Kidney (tissue), 13 donors: ENCODE measurements at regions not wholly inside any gene's neighbourhood (a gene's known extent, or its start where the extent isn't known, plus 50 kb on each side); places are given as distances from the start of the nearest gene placed in this dataset.
A peak's percentile ranks its signal among the peaks of the same experiment; 100 is the strongest.

Experiments used
- DNase-seq, 5 donors: peaks; one replicate each; pipeline ENCODE4 v3.0.0-alpha.2; 2013 to 2020
- FAIRE-seq: peaks from 2 replicates; lab custom pipeline; 2012; peaks lifted over from hg19 to GRCh38; lab: Jason Lieb, UNC
- H3K27ac ChIP-seq, 2 donors: one replicate each; pipeline ENCODE4 v1.7.0; 2013; ENCODE audit warnings: low read depth in 2 of 2, low read length in 2 of 2, inconsistent platforms in 1 of 2
- H3K27me3 ChIP-seq: one replicate; pipeline ENCODE4 v1.7.1; 2013; ENCODE audit warnings: low read length, inconsistent platforms; ENCODE audit not compliant: control insufficient read depth, insufficient read depth
- H3K36me3 ChIP-seq, 3 donors: one replicate each; pipeline versions ENCODE4 v1.7.0 to v1.7.1; 2013; ENCODE audit warnings: low read length in 3 of 3, control low read depth in 1 of 3, inconsistent platforms in 1 of 3; ENCODE audit not compliant: insufficient read depth in 3 of 3, control insufficient read depth in 2 of 3
- H3K4me1 ChIP-seq, 3 donors: one replicate each; pipeline versions ENCODE4 v1.7.0 to v1.7.1; 2013; ENCODE audit warnings: low read length in 3 of 3, inconsistent platforms in 1 of 3, low read depth in 1 of 3; ENCODE audit not compliant: control insufficient read depth in 2 of 3, insufficient read depth in 2 of 3
- H3K4me3 ChIP-seq, 3 donors: one replicate each; pipeline versions ENCODE4 v1.7.0 to v1.8.1; 2013; ENCODE audit warnings: low read length in 3 of 3, control low read depth in 1 of 3, inconsistent platforms in 1 of 3
- H3K9ac ChIP-seq, 3 donors: one replicate each; pipeline versions ENCODE4 v1.7.0 to v1.7.1; 2013; ENCODE audit warnings: low read length in 3 of 3, control low read depth in 1 of 3, inconsistent platforms in 1 of 3
- H3K9me3 ChIP-seq, 3 donors: one replicate each; pipeline versions ENCODE4 v1.7.0 to v1.7.1; 2013; ENCODE audit warnings: low read length in 3 of 3, control low read depth in 1 of 3, inconsistent platforms in 1 of 3; ENCODE audit not compliant: control insufficient read depth in 2 of 3, insufficient read depth in 1 of 3
- CTCF ChIP-seq: IDR thresholded peaks from 3 replicates; pipeline ENCODE4 v1.5.1; 2012; ENCODE audit warnings: mild to moderate bottlenecking, moderate library complexity, borderline replicate concordance; ENCODE audit not compliant: insufficient read depth; ENCODE audit errors: extremely low read depth
- intact Hi-C: fragments of 100-400 bp; cut with DNase I; formaldehyde crosslinking; loops from one replicate; pipeline ENCODE4 v1.11.1; 2022
- donor health status: control.
- donor health status: control.
- donor health status: control.
- donor health status: control.
- donor health status: control.
- donor health status: DM: yes; HTN: yes; CAD: no.
- donor health status: Normal renal cell carcinoma (clear cell type).

GRCh38 chr6:140987364-140988155 is 1145.2 kb upstream of the GJE1 start:
- H3K4me1 ChIP-seq, result no peaks in the 10 kb centered on the region
- no peaks in the 10 kb centered on the region for H3K36me3 ChIP-seq
- DNase-seq (no peak), FAIRE-seq (no peak)
- H3K9me3 ChIP-seq, result no peaks in the 10 kb centered on the region
- H3K9ac ChIP-seq, result no peak overlapping the region
- H3K27ac ChIP-seq, result no peak overlapping the region
- no peak overlapping the region for H3K4me3 ChIP-seq
- no peaks in the 10 kb centered on the region for H3K27me3 ChIP-seq
- intact Hi-C loops, result no loop called here
- no peak for TF ChIP-seq CTCF

GRCh38 chr6:140985679-140986275 is 1146.9 kb upstream of the GJE1 start:
- H3K36me3 ChIP-seq, result no peaks in the 10 kb centered on the region
- H3K9me3 ChIP-seq, result no peaks in the 10 kb centered on the region
- DNase-seq (no peak), FAIRE-seq (no peak)
- TF ChIP-seq CTCF, result no peak
- H3K9ac ChIP-seq, result no peak overlapping the region
- H3K27ac ChIP-seq, result no peak overlapping the region
- intact Hi-C loops, result no loop called here
- H3K27me3 ChIP-seq, result no peaks in the 10 kb centered on the region
- H3K4me3 ChIP-seq, result no peak overlapping the region
- H3K4me1 ChIP-seq, result no peaks in the 10 kb centered on the region

GRCh38 chr6:140980265-140980887 is 1152.3 kb upstream of the GJE1 start:
- no peak for FAIRE-seq
- Histone ChIP-seq H3K4me3 (peak overlapping the region in 1 of 3 donors; percentile 28), H3K36me3 (no peaks in the 10 kb centered on the region), H3K27ac (peak overlapping the region in 1 of 2 donors; percentile 72), H3K9me3 (no peaks in the 10 kb centered on the region), H3K9ac (no peak overlapping the region), H3K4me1 (peaks cover 0 to 6% (median 0%) of the 10 kb centered on the region in 3 donors), H3K27me3 (no peaks in the 10 kb centered on the region)
- no peak for TF ChIP-seq CTCF
- intact Hi-C loops, result no loop called here
- no peak for DNase-seq
